CD4-positive, alpha-beta T cell (primary cell): ENCODE measurements at regions not wholly inside any gene's neighbourhood (a gene's known extent, or its start where the extent isn't known, plus 50 kb on each side); places are given as distances from the start of the nearest gene placed in this dataset.
A peak's percentile ranks its signal among the peaks of the same experiment; 100 is the strongest.

Source experiments
- ATAC-seq: fragments of 200-7000 bp; cut with Tn5 transposase; one replicate; pipeline ENCODE4 v1.10.0; 2022; ENCODE audit warnings: mild to moderate bottlenecking; ENCODE audit not compliant: poor library complexity
- CTCF ChIA-PET: fragments of 350-600 bp; sonication (Branson Sonifier 250); formaldehyde crosslinking; loops from one replicate; lab custom pipeline; 2021; ENCODE audit warnings: antibody characterized with exemption, inconsistent platforms; lab: Charles Lee
- POLR2A ChIA-PET: fragments of 350-600 bp; sonication (Branson Sonifier 250); formaldehyde crosslinking; loops from one replicate; lab custom pipeline; 2021; ENCODE audit warnings: antibody characterized with exemption, inconsistent platforms; lab: Charles Lee
- DNase-seq, 14 experiments: peaks; one replicate each; pipeline ENCODE4 v3.0.0-alpha.2; 2013 to 2020; ENCODE audit warnings: mixed read lengths in 2 of 14
- H3K27ac ChIP-seq, 2 donors: one replicate each; pipeline versions ENCODE4 v1.5.1 to v1.7.0; 2013; ENCODE audit warnings: low read length in 2 of 2, low read depth in 1 of 2, mild to moderate bottlenecking in 1 of 2
- H3K27me3 ChIP-seq, 2 experiments: 1 replicate in 1 of 2; 2 replicates in 1 of 2; pipeline versions ENCODE4 v1.6.1 to v1.7.0; 2013; ENCODE audit warnings: low read length in 2 of 2, control low read depth in 1 of 2, mild to moderate bottlenecking in 1 of 2, moderate library complexity in 1 of 2; ENCODE audit not compliant: insufficient read depth in 2 of 2, control insufficient read depth in 1 of 2
- H3K36me3 ChIP-seq: one replicate; pipeline ENCODE4 v1.6.1; 2013; ENCODE audit warnings: low read length, control low read depth; ENCODE audit not compliant: insufficient read depth
- H3K4me1 ChIP-seq: one replicate; pipeline ENCODE4 v1.6.1; 2013; ENCODE audit warnings: low read length, control low read depth; ENCODE audit not compliant: insufficient read depth
- H3K4me3 ChIP-seq: one replicate; pipeline ENCODE4 v1.5.1; 2013; ENCODE audit warnings: mild to moderate bottlenecking, low read length, moderate library complexity
- H3K9me3 ChIP-seq, 2 experiments: 1 replicate in 1 of 2; 2 replicates in 1 of 2; pipeline versions ENCODE4 v1.6.1 to v1.7.0; 2013; ENCODE audit warnings: low read length in 2 of 2, mild to moderate bottlenecking in 2 of 2, control low read depth in 1 of 2, moderate library complexity in 1 of 2; ENCODE audit not compliant: control insufficient read depth in 1 of 2, insufficient read depth in 1 of 2
- H3K27ac Mint-ChIP-seq: one replicate; pipeline ENCODE4 v1.8.0; 2020; ENCODE audit warnings: mixed read lengths
- H3K27me3 Mint-ChIP-seq: one replicate; pipeline ENCODE4 v1.8.0; 2021; ENCODE audit warnings: mixed read lengths
- H3K36me3 Mint-ChIP-seq: one replicate; pipeline ENCODE4 v1.8.0; 2021; ENCODE audit warnings: low read depth, mixed read lengths
- H3K4me1 Mint-ChIP-seq: one replicate; pipeline ENCODE4 v1.8.0; 2021; ENCODE audit warnings: low read depth, mixed read lengths
- H3K4me3 Mint-ChIP-seq: one replicate; pipeline ENCODE4 v1.8.0; 2020; ENCODE audit warnings: mild to moderate bottlenecking, mixed read lengths
- H3K9me3 Mint-ChIP-seq: one replicate; pipeline ENCODE4 v1.8.0; 2020; ENCODE audit warnings: mixed read lengths
- intact Hi-C, 2 experiments: fragments of 100-400 bp; cut with DNase I in 1 of 2; cut with micrococcal nuclease in 1 of 2; formaldehyde crosslinking; loops; one replicate each; pipeline versions ENCODE4 v1.15.1 to v1.9.0; 2023 to 2025; cut with DNase I, micrococcal nuclease
- TF ChIP-seq, protein P1 (sequence below): fragments of 200-600 bp; IDR thresholded peaks from one replicate; pipeline ENCODE4 v1.8.0; 2022; ENCODE audit warnings: antibody characterized with exemption, mild to moderate bottlenecking

DNA sequence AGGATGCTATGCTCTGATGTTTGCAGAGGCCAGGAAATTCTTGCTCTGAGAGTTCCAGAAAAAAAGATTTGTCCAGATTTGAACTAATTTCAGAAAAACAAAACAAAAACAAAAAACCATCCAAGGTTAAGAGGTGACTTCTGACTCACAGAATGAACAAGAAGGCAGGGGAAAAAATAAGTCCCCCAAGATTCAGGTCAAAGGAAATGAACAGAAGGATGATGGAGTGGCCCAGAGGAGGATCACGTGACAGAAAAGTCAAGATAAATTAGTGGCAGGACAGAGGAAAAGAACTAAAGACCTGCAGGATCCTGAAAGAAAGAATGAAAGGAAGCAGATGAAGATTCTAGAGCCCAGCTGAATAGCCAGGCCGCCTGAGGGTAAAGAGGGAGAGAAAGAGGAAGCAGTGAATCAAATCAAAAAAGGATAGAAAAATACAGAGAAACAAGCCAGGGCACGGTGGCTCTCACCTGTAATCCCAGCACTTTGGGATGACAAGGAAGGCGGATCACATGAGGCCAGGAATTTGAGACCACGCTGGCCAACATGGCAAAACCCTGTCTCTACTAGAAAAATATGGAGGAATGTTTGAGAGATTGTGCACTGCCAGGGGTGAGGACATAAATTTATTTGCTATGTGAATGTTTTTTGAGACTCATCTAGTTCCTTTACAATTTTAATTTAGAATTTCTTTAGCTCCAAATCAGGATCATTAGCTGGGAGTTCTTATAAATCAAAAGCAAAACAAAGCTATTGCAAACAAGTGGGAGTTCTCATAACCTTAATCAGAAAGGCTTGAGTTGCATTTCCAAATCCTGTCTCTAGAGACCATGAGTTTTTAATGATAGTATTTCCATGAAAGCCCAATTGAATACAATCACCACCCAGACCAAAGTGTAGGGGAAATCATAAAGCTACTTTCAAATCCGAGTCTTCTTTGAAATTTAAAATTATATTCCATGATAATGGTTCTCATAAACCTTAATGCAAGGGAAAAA, 217.1 kb upstream of the PLEKHG7 start:
- POLR2A ChIA-PET, result no interaction called here
- peaks cover 3% of the 10 kb centered on the region for H3K9me3 Mint-ChIP-seq
- TF ChIP-seq, protein P1, sequence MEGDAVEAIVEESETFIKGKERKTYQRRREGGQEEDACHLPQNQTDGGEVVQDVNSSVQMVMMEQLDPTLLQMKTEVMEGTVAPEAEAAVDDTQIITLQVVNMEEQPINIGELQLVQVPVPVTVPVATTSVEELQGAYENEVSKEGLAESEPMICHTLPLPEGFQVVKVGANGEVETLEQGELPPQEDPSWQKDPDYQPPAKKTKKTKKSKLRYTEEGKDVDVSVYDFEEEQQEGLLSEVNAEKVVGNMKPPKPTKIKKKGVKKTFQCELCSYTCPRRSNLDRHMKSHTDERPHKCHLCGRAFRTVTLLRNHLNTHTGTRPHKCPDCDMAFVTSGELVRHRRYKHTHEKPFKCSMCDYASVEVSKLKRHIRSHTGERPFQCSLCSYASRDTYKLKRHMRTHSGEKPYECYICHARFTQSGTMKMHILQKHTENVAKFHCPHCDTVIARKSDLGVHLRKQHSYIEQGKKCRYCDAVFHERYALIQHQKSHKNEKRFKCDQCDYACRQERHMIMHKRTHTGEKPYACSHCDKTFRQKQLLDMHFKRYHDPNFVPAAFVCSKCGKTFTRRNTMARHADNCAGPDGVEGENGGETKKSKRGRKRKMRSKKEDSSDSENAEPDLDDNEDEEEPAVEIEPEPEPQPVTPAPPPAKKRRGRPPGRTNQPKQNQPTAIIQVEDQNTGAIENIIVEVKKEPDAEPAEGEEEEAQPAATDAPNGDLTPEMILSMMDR, result no peak
- CTCF ChIA-PET, result no interaction called here
- H3K4me1 ChIP-seq, result no peaks in the 10 kb centered on the region
- no peaks in the 10 kb centered on the region for H3K27me3 ChIP-seq
- H3K27me3 Mint-ChIP-seq, result no peaks in the 10 kb centered on the region
- H3K4me1 Mint-ChIP-seq, result peaks cover 19% of the 10 kb centered on the region
- no peaks in the 10 kb centered on the region for H3K36me3 ChIP-seq
- no peaks in the 10 kb centered on the region for H3K9me3 ChIP-seq
- DNase-seq (no peak), ATAC-seq (no peak)
- H3K27ac ChIP-seq, result no peak overlapping the region
- peak overlapping the region; percentile 24 for H3K27ac Mint-ChIP-seq
- intact Hi-C loops, result no loop called here
- no peak overlapping the region for H3K4me3 Mint-ChIP-seq
- no peaks in the 10 kb centered on the region for H3K36me3 Mint-ChIP-seq
- H3K4me3 ChIP-seq, result no peak overlapping the region

- Mint-ChIP-seq H3K36me3 (no peaks in the 10 kb centered on the region), H3K9me3 (peaks cover 3% of the 10 kb centered on the region), H3K27ac (no peak overlapping the region), H3K4me1 (peaks cover 19% of the 10 kb centered on the region), H3K4me3 (no peak overlapping the region), H3K27me3 (no peaks in the 10 kb centered on the region)
- POLR2A ChIA-PET, result no interaction called here
- DNase-seq (no peak), ATAC-seq (no peak)
- Histone ChIP-seq H3K36me3 (no peaks in the 10 kb centered on the region), H3K9me3 (no peaks in the 10 kb centered on the region), H3K4me3 (no peak overlapping the region), H3K27ac (no peak overlapping the region), H3K4me1 (no peaks in the 10 kb centered on the region), H3K27me3 (no peaks in the 10 kb centered on the region)
- TF ChIP-seq, protein P1, result no peak
- intact Hi-C loops, result no loop called here
- CTCF ChIA-PET, result interaction anchor here (1.4 kb wide), 1 partner anchor 9 kb away, joined by 3 read pairs; no protein-coding TSS in a partner anchor
Measured at GRCh38 chr12:92482599-92482998, 220.2 kb upstream of the PLEKHG7 start.

GRCh38 chr12:92481066-92481465, 221.7 kb upstream of the PLEKHG7 start:
- Mint-ChIP-seq H3K27me3 (no peaks in the 10 kb centered on the region), H3K4me1 (peaks cover 14% of the 10 kb centered on the region), H3K9me3 (peaks cover 10% of the 10 kb centered on the region), H3K36me3 (no peaks in the 10 kb centered on the region), H3K4me3 (no peak overlapping the region), H3K27ac (no peak overlapping the region)
- Histone ChIP-seq H3K27me3 (no peaks in the 10 kb centered on the region), H3K9me3 (no peaks in the 10 kb centered on the region), H3K4me3 (no peak overlapping the region), H3K27ac (no peak overlapping the region), H3K36me3 (no peaks in the 10 kb centered on the region), H3K4me1 (no peaks in the 10 kb centered on the region)
- intact Hi-C loops, result no loop called here
- ChIA-PET CTCF (no interaction called here), POLR2A (no interaction called here)
- TF ChIP-seq, protein P1, result no peak
- ATAC-seq (no peak), DNase-seq (no peak)
